Erythroblast (primary cell): ENCODE measurements at regions not wholly inside any gene's neighbourhood (a gene's known extent, or its start where the extent isn't known, plus 50 kb on each side); places are given as distances from the start of the nearest gene placed in this dataset.

ENCODE experiments used
- GATA1 ChIP-seq: IDR thresholded peaks from 2 replicates; pipeline ENCODE4 v1.6.1; 2011; ENCODE audit warnings: low read depth, mild to moderate bottlenecking, control low read depth, low read length, moderate library complexity
- POLR2A ChIP-seq: IDR thresholded peaks from 2 replicates; pipeline ENCODE4 v1.6.1; 2011; ENCODE audit warnings: mild to moderate bottlenecking, low read length

GRCh38 chr9:84593352-84593751, 76.2 kb upstream of the NTRK2 start:
- TF ChIP-seq POLR2A (no peak), GATA1 (no peak)
